Lower lobe of right lung (tissue), 2 donors: ENCODE measurements at regions not wholly inside any gene's neighbourhood (a gene's known extent, or its start where the extent isn't known, plus 50 kb on each side); places are given as distances from the start of the nearest gene placed in this dataset.

Experiments
- ATAC-seq, 2 donors: fragments of 200-7000 bp; cut with Tn5 transposase; one replicate each; pipeline ENCODE4 v1.9.1; 2020 to 2022; ENCODE audit warnings: mild to moderate bottlenecking in 2 of 2, moderate library complexity in 2 of 2
- DNase-seq: peaks from one replicate; pipeline ENCODE4 v3.0.0-alpha.2; 2020
- H3K27ac ChIP-seq: fragments of 200-600 bp; one replicate; pipeline ENCODE4 v1.8.0; 2022
- H3K27me3 ChIP-seq: fragments of 200-600 bp; one replicate; pipeline ENCODE4 v1.8.0; 2022; ENCODE audit warnings: low read depth
- H3K36me3 ChIP-seq: fragments of 200-600 bp; one replicate; pipeline ENCODE4 v1.8.0; 2022; ENCODE audit warnings: mild to moderate bottlenecking
- H3K4me1 ChIP-seq: fragments of 200-600 bp; one replicate; pipeline ENCODE4 v1.8.0; 2022
- H3K4me3 ChIP-seq: fragments of 200-600 bp; one replicate; pipeline ENCODE4 v1.8.0; 2022; ENCODE audit warnings: mild to moderate bottlenecking
- H3K9me3 ChIP-seq: fragments of 200-600 bp; one replicate; pipeline ENCODE4 v1.8.0; 2022
- CTCF ChIP-seq: fragments of 200-600 bp; IDR thresholded peaks from one replicate; pipeline ENCODE4 v1.8.0; 2022; ENCODE audit warnings: antibody characterized with exemption, mild to moderate bottlenecking
- intact Hi-C: fragments of 100-400 bp; cut with DNase I; formaldehyde crosslinking; loops from one replicate; pipeline ENCODE4 v1.11.0; 2022
- donor health status: DM: no; HTN: yes; CAD: no; lungs with severe emphysema.

GRCh38 chr12:46438719-46439319 is 66.2 kb upstream of the SLC38A2 start:
- Histone ChIP-seq H3K4me3 (no peak overlapping the region), H3K27me3 (no peaks in the 10 kb centered on the region), H3K27ac (no peak overlapping the region), H3K9me3 (no peaks in the 10 kb centered on the region), H3K4me1 (no peaks in the 10 kb centered on the region), H3K36me3 (no peaks in the 10 kb centered on the region)
- ATAC-seq (no peak), DNase-seq (no peak)
- TF ChIP-seq CTCF, result no peak
- intact Hi-C loops, result no loop called here

- Histone ChIP-seq H3K9me3 (no peaks in the 10 kb centered on the region), H3K4me3 (no peak overlapping the region), H3K4me1 (no peaks in the 10 kb centered on the region), H3K36me3 (no peaks in the 10 kb centered on the region), H3K27me3 (no peaks in the 10 kb centered on the region), H3K27ac (no peak overlapping the region)
- DNase-seq, result no peak
- intact Hi-C loops, result no loop called here
- no peak for TF ChIP-seq CTCF
- ATAC-seq, result no peak
Observed at GRCh38 chr12:46438256-46438655, 65.7 kb upstream of the SLC38A2 start.

- Histone ChIP-seq H3K4me1 (peaks cover under 1% of the 10 kb centered on the region), H3K4me3 (no peak overlapping the region), H3K27me3 (no peaks in the 10 kb centered on the region), H3K9me3 (no peaks in the 10 kb centered on the region), H3K27ac (no peak overlapping the region), H3K36me3 (no peaks in the 10 kb centered on the region)
- TF ChIP-seq CTCF, result no peak
- ATAC-seq (no peak), DNase-seq (no peak)
- intact Hi-C loops, result no loop called here
Observed at GRCh38 chr12:46437469-46437868, 64.9 kb upstream of the SLC38A2 start.

- ATAC-seq, result no peak
- H3K36me3 ChIP-seq, result no peaks in the 10 kb centered on the region
- no peak for DNase-seq
- no peaks in the 10 kb centered on the region for H3K9me3 ChIP-seq
- H3K27me3 ChIP-seq, result no peaks in the 10 kb centered on the region
- H3K4me1 ChIP-seq, result peaks cover 8% of the 10 kb centered on the region
- no peak for TF ChIP-seq CTCF
- H3K27ac ChIP-seq, result no peak overlapping the region
- intact Hi-C loops, result no loop called here
- no peak overlapping the region for H3K4me3 ChIP-seq
Observed at GRCh38 chr12:46436747-46437146, 64.2 kb upstream of the SLC38A2 start.

- no peak overlapping the region for H3K4me3 ChIP-seq
- ATAC-seq (no peak), DNase-seq (no peak)
- no peaks in the 10 kb centered on the region for H3K27me3 ChIP-seq
- no peak for TF ChIP-seq CTCF
- no peak overlapping the region for H3K27ac ChIP-seq
- no peaks in the 10 kb centered on the region for H3K9me3 ChIP-seq
- intact Hi-C loops, result no loop called here
- H3K4me1 ChIP-seq, result peaks cover 19% of the 10 kb centered on the region
- no peaks in the 10 kb centered on the region for H3K36me3 ChIP-seq
Observed at GRCh38 chr12:46435625-46436024, 63.1 kb upstream of the SLC38A2 start.

- no peak for TF ChIP-seq CTCF
- intact Hi-C loops, result no loop called here
- no peak for DNase-seq
Observed at GRCh38 chr12:46435029-46435428, 62.5 kb upstream of the SLC38A2 start.

More at GRCh38 chr12:46435029-46435428, 62.5 kb upstream of the SLC38A2 start:
- H3K27me3 ChIP-seq, result no peaks in the 10 kb centered on the region
- no peak overlapping the region for H3K27ac ChIP-seq
- H3K9me3 ChIP-seq, result no peaks in the 10 kb centered on the region
- H3K4me3 ChIP-seq, result no peak overlapping the region
- H3K36me3 ChIP-seq, result no peaks in the 10 kb centered on the region
- ATAC-seq, result no peak
- H3K4me1 ChIP-seq, result peaks cover 25% of the 10 kb centered on the region
